Prostate gland (tissue), 2 donors: ENCODE measurements at regions not wholly inside any gene's neighbourhood (a gene's known extent, or its start where the extent isn't known, plus 50 kb on each side); places are given as distances from the start of the nearest gene placed in this dataset.

ENCODE experiments used
- DNase-seq: peaks from one replicate; pipeline ENCODE4 v3.0.0-alpha.2; 2019; ENCODE audit warnings: low spot score
- H3K27ac ChIP-seq, 2 donors: fragments of 200-600 bp; sonication (generic); 2 replicates each; pipeline ENCODE4 v1.5.1; 2017 to 2019
- H3K27me3 ChIP-seq: fragments of 200-600 bp; sonication (generic); replicated peaks from 2 replicates; pipeline ENCODE4 v1.5.1; 2019; ENCODE audit not compliant: insufficient read depth
- H3K36me3 ChIP-seq, 2 donors: fragments of 200-600 bp; sonication (generic); 1 replicate in 1 of 2; 2 replicates in 1 of 2; pipeline versions ENCODE4 v1.5.1 to v1.8.1; 2017 to 2019
- H3K4me1 ChIP-seq: fragments of 200-600 bp; sonication (generic); replicated peaks from 2 replicates; pipeline ENCODE4 v1.5.1; 2019
- H3K4me3 ChIP-seq, 2 donors: fragments of 200-600 bp; sonication (generic); 2 replicates each; pipeline ENCODE4 v1.5.1; 2017 to 2019
- H3K9me3 ChIP-seq: fragments of 200-600 bp; sonication (generic); 2 replicates; pipeline ENCODE4 v1.5.1; 2017
- CTCF ChIP-seq, 4 experiments: fragments of 200-600 bp in 2 of 4; fragments of 450-650 bp in 2 of 4; sonication (generic) in 2 of 4; IDR thresholded peaks; 1 replicate in 3 of 4; 2 replicates in 1 of 4; pipeline ENCODE4 v1.5.1; 2016 to 2019; ENCODE audit warnings: antibody characterized with exemption in 4 of 4, mild to moderate bottlenecking in 2 of 4, moderate library complexity in 2 of 4
- POLR2A ChIP-seq: fragments of 450-650 bp; IDR thresholded peaks from one replicate; pipeline ENCODE4 v1.6.1; 2016; ENCODE audit warnings: antibody characterized with exemption, mild to moderate bottlenecking
- POLR2AphosphoS5 ChIP-seq: sonication (generic); formaldehyde crosslinking; IDR thresholded peaks from one replicate; pipeline ENCODE4 v1.6.1; 2017; ENCODE audit warnings: antibody characterized with exemption
- WGBS: methylation state at CpG from one replicate; pipeline ENCODE4 v1.1.5; 2018; 5-methylcytosine and 5-hydroxymethylcytosine counted together
- intact Hi-C: fragments of 100-400 bp; cut with DNase I; formaldehyde crosslinking; loops from one replicate; pipeline ENCODE4 v1.14.2; 2022

- WGBS = 71% methylated on average over 3 of the region's 3 CpGs
- Histone ChIP-seq H3K4me1 (no peaks in the 10 kb centered on the region), H3K36me3 (no peaks in the 10 kb centered on the region), H3K9me3 (no peaks in the 10 kb centered on the region), H3K27ac (no peak overlapping the region), H3K4me3 (no peak overlapping the region), H3K27me3 (no peaks in the 10 kb centered on the region)
- no peak for DNase-seq
- TF ChIP-seq POLR2AphosphoS5 (no peak), POLR2A (no peak), CTCF (IDR thresholded peaks at IDR 0.05) (no peak)
- intact Hi-C loops = no loop called here
These were observed 52.0 kb downstream of the LRATD1 start for GRCh38 chr2:14684516-14684915.

- 85% methylated on average over 4 of the region's 4 CpGs for WGBS
- H3K9me3 ChIP-seq = no peaks in the 10 kb centered on the region
These were observed 58.4 kb downstream of the LRATD1 start for GRCh38 chr2:14690926-14691325.

GRCh38 chr2:14693874-14694273 is 61.4 kb downstream of the LRATD1 start:
- Histone ChIP-seq H3K9me3 (no peaks in the 10 kb centered on the region), H3K27me3 (no peaks in the 10 kb centered on the region), H3K36me3 (no peaks in the 10 kb centered on the region), H3K27ac (no peak overlapping the region), H3K4me3 (no peak overlapping the region), H3K4me1 (no peaks in the 10 kb centered on the region)
- TF ChIP-seq POLR2A (no peak), CTCF (IDR thresholded peaks at IDR 0.05) (no peak), POLR2AphosphoS5 (no peak)
- 44% methylated on average over 2 of the region's 2 CpGs for WGBS
- DNase-seq = no peak
- intact Hi-C loops = no loop called here

More at GRCh38 chr2:14690926-14691325, 58.4 kb downstream of the LRATD1 start:
- DNase-seq = no peak
- Histone ChIP-seq H3K4me3 (no peak overlapping the region), H3K4me1 (no peaks in the 10 kb centered on the region), H3K27me3 (no peaks in the 10 kb centered on the region), H3K27ac (no peak overlapping the region), H3K36me3 (no peaks in the 10 kb centered on the region)
- intact Hi-C loops = no loop called here
- no peak for TF ChIP-seq POLR2A
- no peak for TF ChIP-seq CTCF (IDR thresholded peaks at IDR 0.05)
- TF ChIP-seq POLR2AphosphoS5 = no peak

- H3K4me1 ChIP-seq = no peaks in the 10 kb centered on the region
- H3K36me3 ChIP-seq = no peaks in the 10 kb centered on the region
- TF ChIP-seq POLR2AphosphoS5 (no peak), POLR2A (no peak), CTCF (IDR thresholded peaks at IDR 0.05) (no peak)
- H3K27ac ChIP-seq = no peak overlapping the region
- no peak for DNase-seq
- no peaks in the 10 kb centered on the region for H3K27me3 ChIP-seq
- intact Hi-C loops = no loop called here
- H3K4me3 ChIP-seq = no peak overlapping the region
- H3K9me3 ChIP-seq = no peaks in the 10 kb centered on the region
- 57% methylated on average over 2 of the region's 2 CpGs for WGBS
These were observed 68.2 kb downstream of the LRATD1 start for GRCh38 chr2:14700753-14701152.

- 89% methylated on average over 3 of the region's 3 CpGs for WGBS
- H3K4me3 ChIP-seq = no peak overlapping the region
These were observed 69.7 kb downstream of the LRATD1 start for GRCh38 chr2:14702258-14702657.

More at GRCh38 chr2:14702258-14702657, 69.7 kb downstream of the LRATD1 start:
- no peak for DNase-seq
- Histone ChIP-seq H3K36me3 (no peaks in the 10 kb centered on the region), H3K4me1 (no peaks in the 10 kb centered on the region), H3K27ac (no peak overlapping the region), H3K27me3 (no peaks in the 10 kb centered on the region), H3K9me3 (no peaks in the 10 kb centered on the region)
- TF ChIP-seq POLR2AphosphoS5 (no peak), POLR2A (no peak), CTCF (IDR thresholded peaks at IDR 0.05) (no peak)
- intact Hi-C loops = no loop called here
